GM23248 (cell line): ENCODE measurements at regions not wholly inside any gene's neighbourhood (a gene's known extent, or its start where the extent isn't known, plus 50 kb on each side); places are given as distances from the start of the nearest gene placed in this dataset.
"Not testable (repeated sequence)": the region's sequence is repeated elsewhere in the genome, so short reads cannot be mapped to it uniquely, and the experiment has no call there.

Experiments used
- EZH2 ChIP-seq: fragments of 200-600 bp; sonication (generic); IDR thresholded peaks from 2 replicates; pipeline ENCODE4 v1.6.1; 2018; ENCODE audit warnings: antibody characterized with exemption, mild to moderate bottlenecking; ENCODE audit not compliant: insufficient read depth, poor library complexity, severe bottlenecking
- EZH2phosphoT487 ChIP-seq: fragments of 200-600 bp; sonication (generic); IDR thresholded peaks from 2 replicates; pipeline ENCODE4 v1.6.1; 2018; ENCODE audit warnings: antibody characterized with exemption, moderate library complexity, mild to moderate bottlenecking, low read depth; ENCODE audit not compliant: insufficient read depth

DNA sequence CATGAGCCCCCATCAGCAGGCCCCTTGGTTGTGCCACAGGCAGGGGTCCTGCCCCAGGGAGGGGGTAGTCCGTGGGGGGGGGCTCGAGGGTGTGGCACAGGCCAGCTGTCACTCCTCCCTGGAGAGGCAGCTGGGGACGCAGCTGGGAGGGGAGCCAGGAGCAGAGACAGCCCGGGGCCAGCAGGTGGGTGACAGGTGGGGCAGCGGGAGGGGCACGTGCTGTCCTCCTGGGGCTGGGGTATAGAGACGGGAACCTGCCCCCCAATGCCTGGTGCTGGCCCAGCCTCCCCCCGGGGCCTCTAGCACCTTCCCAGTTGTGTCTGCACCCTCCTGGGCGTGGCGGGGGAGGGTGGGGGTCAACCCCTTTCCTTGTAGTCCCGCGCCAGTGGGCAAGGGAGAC lies 2966.9 kb downstream of the RPIA start:
- TF ChIP-seq EZH2, EZH2phosphoT487: not testable (repeated sequence)
